ENCODE measurements at regions not wholly inside any gene's neighbourhood (a gene's known extent, or its start where the extent isn't known, plus 50 kb on each side); places are given as distances from the start of the nearest gene placed in this dataset.
"Not testable (repeated sequence)": the region's sequence is repeated elsewhere in the genome, so short reads cannot be mapped to it uniquely, and the experiment has no call there.

DNA sequence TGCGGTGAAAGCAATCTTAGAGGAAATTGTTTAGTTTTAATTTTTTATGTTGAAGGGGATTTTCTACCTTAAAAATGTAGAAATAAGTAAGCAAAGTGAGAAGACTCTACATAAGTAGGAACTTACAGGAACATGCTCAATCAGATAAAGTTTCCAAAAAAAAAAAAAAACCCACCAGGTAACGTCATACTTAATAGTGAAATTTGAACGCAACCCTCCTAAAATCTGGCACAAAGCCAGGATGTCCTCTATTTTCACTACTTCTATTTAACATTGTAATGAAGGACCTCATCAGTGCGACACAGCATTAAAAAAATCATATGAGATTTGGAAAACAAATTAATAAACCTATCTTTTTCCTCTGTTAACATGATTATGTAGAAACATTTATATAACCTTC, 135.0 kb upstream of the FAT4 start:
- H3K4me3 ChIP-seq (ENCODE audit: low read depth, low read length, poor library complexity, severe bottlenecking), result no peak overlapping the region
- ChIA-PET POLR2A (ENCODE audit: low non-redundant PET) (no interaction called here), CTCF (no interaction called here)
- BruUV-seq (replicated peaks), result no TSS peak
- TF ChIP-seq, protein P1, sequence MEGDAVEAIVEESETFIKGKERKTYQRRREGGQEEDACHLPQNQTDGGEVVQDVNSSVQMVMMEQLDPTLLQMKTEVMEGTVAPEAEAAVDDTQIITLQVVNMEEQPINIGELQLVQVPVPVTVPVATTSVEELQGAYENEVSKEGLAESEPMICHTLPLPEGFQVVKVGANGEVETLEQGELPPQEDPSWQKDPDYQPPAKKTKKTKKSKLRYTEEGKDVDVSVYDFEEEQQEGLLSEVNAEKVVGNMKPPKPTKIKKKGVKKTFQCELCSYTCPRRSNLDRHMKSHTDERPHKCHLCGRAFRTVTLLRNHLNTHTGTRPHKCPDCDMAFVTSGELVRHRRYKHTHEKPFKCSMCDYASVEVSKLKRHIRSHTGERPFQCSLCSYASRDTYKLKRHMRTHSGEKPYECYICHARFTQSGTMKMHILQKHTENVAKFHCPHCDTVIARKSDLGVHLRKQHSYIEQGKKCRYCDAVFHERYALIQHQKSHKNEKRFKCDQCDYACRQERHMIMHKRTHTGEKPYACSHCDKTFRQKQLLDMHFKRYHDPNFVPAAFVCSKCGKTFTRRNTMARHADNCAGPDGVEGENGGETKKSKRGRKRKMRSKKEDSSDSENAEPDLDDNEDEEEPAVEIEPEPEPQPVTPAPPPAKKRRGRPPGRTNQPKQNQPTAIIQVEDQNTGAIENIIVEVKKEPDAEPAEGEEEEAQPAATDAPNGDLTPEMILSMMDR (conservative IDR thresholded peaks at IDR 0.05; ENCODE audit: low read depth, low read length), result no peak
- TF ChIP-seq EZH2 (IDR thresholded peaks at IDR 0.05; ENCODE audit: borderline replicate concordance, low read depth, low read length, poor library complexity, severe bottlenecking), result no peak
- intact Hi-C loops (cut with micrococcal nuclease; ENCODE audit: unreplicated experiment), result no loop called here
- H3K4me1 ChIP-seq (ENCODE audit: insufficient read depth, low read length, poor library complexity, severe bottlenecking), result no peaks in the 10 kb centered on the region
- H3K36me3 ChIP-seq (ENCODE audit: insufficient read depth, low read length, poor library complexity, severe bottlenecking), result no peaks in the 10 kb centered on the region
- no peak for DNase-seq (ENCODE audit: low spot score)
- H3K27me3 ChIP-seq (replicated peaks; ENCODE audit: insufficient read depth, low read depth, low read length, poor library complexity), result no peaks in the 10 kb centered on the region
- no peaks in the 10 kb centered on the region for H3K9me3 ChIP-seq (ENCODE audit: low read depth, low read length, poor library complexity, severe bottlenecking)
- H3K27ac ChIP-seq (ENCODE audit: low read depth, low read length, poor library complexity, severe bottlenecking), result no peak overlapping the region

DNA sequence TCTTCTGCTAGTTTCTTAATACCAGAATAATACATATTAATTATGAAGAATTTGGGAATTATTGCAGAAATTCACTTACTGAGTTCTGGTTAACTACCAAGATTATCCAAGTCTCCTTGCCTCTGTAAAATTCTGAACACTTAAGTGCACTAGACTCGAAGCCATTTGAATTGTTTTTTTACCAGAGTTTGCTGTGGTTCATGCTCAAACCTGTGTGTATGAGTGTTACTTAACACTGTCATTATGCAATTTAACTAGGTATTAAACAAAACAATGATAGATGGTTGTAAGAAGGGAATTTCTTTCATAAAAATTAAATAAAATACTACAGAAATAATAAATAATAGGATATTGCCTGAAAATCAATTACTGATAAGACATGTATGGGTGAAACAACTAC, 145.6 kb upstream of the FAT4 start:
- intact Hi-C loops (cut with micrococcal nuclease; ENCODE audit: unreplicated experiment), result no loop called here
- no peaks in the 10 kb centered on the region for H3K4me1 ChIP-seq (ENCODE audit: insufficient read depth, low read length, poor library complexity, severe bottlenecking)
- H3K4me3 ChIP-seq (ENCODE audit: low read depth, low read length, poor library complexity, severe bottlenecking), result no peak overlapping the region
- H3K27ac ChIP-seq (ENCODE audit: low read depth, low read length, poor library complexity, severe bottlenecking), result no peak overlapping the region
- H3K9me3 ChIP-seq (ENCODE audit: low read depth, low read length, poor library complexity, severe bottlenecking), result no peaks in the 10 kb centered on the region
- TF ChIP-seq, protein P1 (conservative IDR thresholded peaks at IDR 0.05; ENCODE audit: low read depth, low read length), result no peak
- no peak for TF ChIP-seq EZH2 (IDR thresholded peaks at IDR 0.05; ENCODE audit: borderline replicate concordance, low read depth, low read length, poor library complexity, severe bottlenecking)
- H3K27me3 ChIP-seq (replicated peaks; ENCODE audit: insufficient read depth, low read depth, low read length, poor library complexity), result no peaks in the 10 kb centered on the region
- ChIA-PET CTCF (no interaction called here), POLR2A (ENCODE audit: low non-redundant PET) (no interaction called here)
- DNase-seq (ENCODE audit: low spot score), result no peak
- H3K36me3 ChIP-seq (ENCODE audit: insufficient read depth, low read length, poor library complexity, severe bottlenecking), result no peaks in the 10 kb centered on the region
- no TSS peak for BruUV-seq (replicated peaks)

DNA sequence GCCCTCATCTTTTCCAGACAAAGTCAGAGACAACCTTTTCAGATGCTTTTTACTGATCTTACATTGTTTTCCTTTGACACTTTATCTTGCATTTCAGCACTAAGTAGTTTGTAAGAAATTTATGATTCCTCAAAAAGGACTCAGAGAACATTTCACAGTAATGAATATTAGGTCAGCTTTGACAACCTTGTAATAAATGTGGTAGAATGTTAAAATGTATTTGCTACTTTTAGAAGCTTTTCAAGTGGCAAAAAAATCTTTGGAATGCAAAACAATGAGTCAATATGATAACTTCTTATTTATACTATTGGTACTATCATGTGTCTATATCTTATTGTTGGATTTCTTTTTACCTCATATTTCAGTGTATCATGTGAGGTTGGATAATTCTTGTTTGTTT, 146.2 kb upstream of the FAT4 start:
- no peak overlapping the region for H3K27ac ChIP-seq (ENCODE audit: low read depth, low read length, poor library complexity, severe bottlenecking)
- no peak for DNase-seq (ENCODE audit: low spot score)
- CTCF ChIA-PET, result no interaction called here
- H3K27me3 ChIP-seq (replicated peaks; ENCODE audit: insufficient read depth, low read depth, low read length, poor library complexity), result no peaks in the 10 kb centered on the region
- H3K9me3 ChIP-seq (ENCODE audit: low read depth, low read length, poor library complexity, severe bottlenecking), result no peaks in the 10 kb centered on the region
- intact Hi-C loops (cut with micrococcal nuclease; ENCODE audit: unreplicated experiment), result no loop called here
- no peak overlapping the region for H3K4me3 ChIP-seq (ENCODE audit: low read depth, low read length, poor library complexity, severe bottlenecking)
- POLR2A ChIA-PET (ENCODE audit: low non-redundant PET), result no interaction called here
- TF ChIP-seq, protein P1 (conservative IDR thresholded peaks at IDR 0.05; ENCODE audit: low read depth, low read length), result no peak
- TF ChIP-seq EZH2 (IDR thresholded peaks at IDR 0.05; ENCODE audit: borderline replicate concordance, low read depth, low read length, poor library complexity, severe bottlenecking), result no peak
- no TSS peak for BruUV-seq (replicated peaks)
- H3K4me1 ChIP-seq (ENCODE audit: insufficient read depth, low read length, poor library complexity, severe bottlenecking), result no peaks in the 10 kb centered on the region
- no peaks in the 10 kb centered on the region for H3K36me3 ChIP-seq (ENCODE audit: insufficient read depth, low read length, poor library complexity, severe bottlenecking)

DNA sequence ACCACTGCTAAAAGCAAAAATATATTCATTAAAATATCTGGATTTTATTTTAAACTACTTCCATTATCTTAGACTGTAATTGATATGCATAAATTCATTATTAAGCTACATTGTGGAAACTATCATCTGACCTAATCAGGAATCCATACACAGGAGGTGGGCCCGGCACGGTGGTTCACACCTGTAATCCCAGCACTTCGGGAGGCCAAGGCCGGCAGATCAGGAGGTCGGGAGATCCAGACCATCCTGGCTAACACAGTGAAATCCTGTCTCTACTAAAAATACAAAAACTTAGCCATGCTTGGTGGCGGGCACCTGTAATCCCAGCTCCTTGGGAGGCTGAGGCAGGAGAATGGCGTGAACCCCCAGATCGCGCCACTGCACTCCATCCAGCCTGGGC, 148.7 kb upstream of the FAT4 start:
- POLR2A ChIA-PET (ENCODE audit: low non-redundant PET); intact Hi-C loops (cut with micrococcal nuclease; ENCODE audit: unreplicated experiment); BruUV-seq (replicated peaks); H3K27me3 ChIP-seq (replicated peaks; ENCODE audit: insufficient read depth, low read depth, low read length, poor library complexity); H3K4me3 ChIP-seq (ENCODE audit: low read depth, low read length, poor library complexity, severe bottlenecking); DNase-seq (ENCODE audit: low spot score); CTCF ChIA-PET; H3K36me3 ChIP-seq (ENCODE audit: insufficient read depth, low read length, poor library complexity, severe bottlenecking); H3K4me1 ChIP-seq (ENCODE audit: insufficient read depth, low read length, poor library complexity, severe bottlenecking); H3K27ac ChIP-seq (ENCODE audit: low read depth, low read length, poor library complexity, severe bottlenecking); H3K9me3 ChIP-seq (ENCODE audit: low read depth, low read length, poor library complexity, severe bottlenecking): not testable (repeated sequence)

All from A673 (cell line).